ENCODE measurements at regions not wholly inside any gene's neighbourhood (a gene's known extent, or its start where the extent isn't known, plus 50 kb on each side); places are given as distances from the start of the nearest gene placed in this dataset.

DNA sequence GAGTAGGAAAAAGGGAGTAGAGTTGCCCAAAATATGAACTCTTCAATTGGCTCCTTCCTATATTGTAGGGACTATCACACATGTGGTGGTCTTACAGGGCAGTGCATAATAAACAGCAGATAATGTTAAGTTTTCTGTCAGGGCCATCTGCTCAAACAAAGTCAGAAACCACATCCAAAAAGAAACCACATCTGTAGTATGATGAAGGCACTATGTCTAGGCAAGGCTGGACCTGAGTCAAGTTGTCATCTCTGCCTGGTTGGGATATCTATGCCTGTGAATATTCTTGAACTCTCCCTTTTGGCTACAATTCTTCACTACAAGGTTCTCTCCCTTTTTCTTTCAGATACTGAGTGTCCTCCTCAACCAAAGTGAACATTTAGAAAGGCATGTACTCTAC is 109.4 kb upstream of the C1GALT1C1 start:
- Histone ChIP-seq H3K9ac (ENCODE audit: extremely low read depth, low read length, poor library complexity, severe bottlenecking) (no peak overlapping the region), H3K27me3 (ENCODE audit: control insufficient read depth, insufficient read depth, low read length, poor library complexity, severe bottlenecking) (no peaks in the 10 kb centered on the region), H3K36me3 (ENCODE audit: control insufficient read depth, insufficient read depth, low read length) (no peaks in the 10 kb centered on the region), H3K9me3 (ENCODE audit: control insufficient read depth, low read length) (no peaks in the 10 kb centered on the region), H3K27ac (ENCODE audit: low read depth, low read length) (no peak overlapping the region), H3K4me1 (ENCODE audit: control insufficient read depth, insufficient read depth, low read length) (no peaks in the 10 kb centered on the region), H3K4me3 (ENCODE audit: low read length) (no peak overlapping the region)
- H3K9me3 Mint-ChIP-seq, result peaks cover 42% of the 10 kb centered on the region
- no peak overlapping the region for H3K4me3 Mint-ChIP-seq
- no peak for DNase-seq
- TF ChIP-seq, protein P1, sequence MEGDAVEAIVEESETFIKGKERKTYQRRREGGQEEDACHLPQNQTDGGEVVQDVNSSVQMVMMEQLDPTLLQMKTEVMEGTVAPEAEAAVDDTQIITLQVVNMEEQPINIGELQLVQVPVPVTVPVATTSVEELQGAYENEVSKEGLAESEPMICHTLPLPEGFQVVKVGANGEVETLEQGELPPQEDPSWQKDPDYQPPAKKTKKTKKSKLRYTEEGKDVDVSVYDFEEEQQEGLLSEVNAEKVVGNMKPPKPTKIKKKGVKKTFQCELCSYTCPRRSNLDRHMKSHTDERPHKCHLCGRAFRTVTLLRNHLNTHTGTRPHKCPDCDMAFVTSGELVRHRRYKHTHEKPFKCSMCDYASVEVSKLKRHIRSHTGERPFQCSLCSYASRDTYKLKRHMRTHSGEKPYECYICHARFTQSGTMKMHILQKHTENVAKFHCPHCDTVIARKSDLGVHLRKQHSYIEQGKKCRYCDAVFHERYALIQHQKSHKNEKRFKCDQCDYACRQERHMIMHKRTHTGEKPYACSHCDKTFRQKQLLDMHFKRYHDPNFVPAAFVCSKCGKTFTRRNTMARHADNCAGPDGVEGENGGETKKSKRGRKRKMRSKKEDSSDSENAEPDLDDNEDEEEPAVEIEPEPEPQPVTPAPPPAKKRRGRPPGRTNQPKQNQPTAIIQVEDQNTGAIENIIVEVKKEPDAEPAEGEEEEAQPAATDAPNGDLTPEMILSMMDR (conservative IDR thresholded peaks at IDR 0.05), result no peak
- H3K4me1 Mint-ChIP-seq, result no peaks in the 10 kb centered on the region
- no peak overlapping the region for H3K27ac Mint-ChIP-seq
- peaks cover 9% of the 10 kb centered on the region for H3K27me3 Mint-ChIP-seq (ENCODE audit: insufficient read depth)
- no peaks in the 10 kb centered on the region for H3K36me3 Mint-ChIP-seq (ENCODE audit: low read depth)

GRCh38 chrX:120736989-120737388 is 107.1 kb upstream of the C1GALT1C1 start:
- Histone ChIP-seq H3K36me3 (ENCODE audit: control insufficient read depth, insufficient read depth, low read length) (no peaks in the 10 kb centered on the region), H3K9me3 (ENCODE audit: control insufficient read depth, low read length) (no peaks in the 10 kb centered on the region), H3K4me1 (ENCODE audit: control insufficient read depth, insufficient read depth, low read length) (no peaks in the 10 kb centered on the region), H3K4me3 (ENCODE audit: low read length) (no peak overlapping the region), H3K27me3 (ENCODE audit: control insufficient read depth, insufficient read depth, low read length, poor library complexity, severe bottlenecking) (no peaks in the 10 kb centered on the region), H3K9ac (ENCODE audit: extremely low read depth, low read length, poor library complexity, severe bottlenecking) (no peak overlapping the region), H3K27ac (ENCODE audit: low read depth, low read length) (no peak overlapping the region)
- H3K27ac Mint-ChIP-seq, result no peak overlapping the region
- TF ChIP-seq, protein P1 (conservative IDR thresholded peaks at IDR 0.05), result no peak
- DNase-seq, result no peak
- H3K27me3 Mint-ChIP-seq (ENCODE audit: insufficient read depth), result peaks cover 9% of the 10 kb centered on the region
- 95% methylated on average over 1 of the region's 1 CpG; no CpG with 5 or more reads in 1 of the 2 experiments for WGBS, 2 experiments (ENCODE audit: insufficient coverage in 1 of 2, insufficient read length in 1 of 2)
- peaks cover 54% of the 10 kb centered on the region for H3K9me3 Mint-ChIP-seq
- no peak overlapping the region for H3K4me3 Mint-ChIP-seq
- H3K4me1 Mint-ChIP-seq, result no peaks in the 10 kb centered on the region
- no peaks in the 10 kb centered on the region for H3K36me3 Mint-ChIP-seq (ENCODE audit: low read depth)

DNA sequence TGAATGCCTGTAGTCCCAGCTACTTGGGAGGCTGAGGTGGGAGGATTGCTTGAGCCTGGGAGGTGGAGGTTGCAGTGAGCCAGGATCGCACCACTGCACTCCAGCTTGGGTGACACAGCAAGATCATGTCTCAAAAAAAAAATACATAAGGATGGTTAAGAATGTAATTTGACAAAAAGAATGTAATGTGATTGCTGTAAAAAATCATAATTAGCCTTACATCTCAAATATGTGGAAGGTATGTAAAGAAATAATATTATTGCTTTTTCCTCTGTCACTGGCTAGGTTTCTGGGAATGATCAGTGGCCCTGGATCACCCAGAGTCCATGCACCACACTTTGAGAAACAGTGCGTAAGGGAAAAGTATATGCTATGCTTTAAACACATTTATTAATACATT is 106.1 kb upstream of the C1GALT1C1 start:
- TF ChIP-seq, protein P1 (conservative IDR thresholded peaks at IDR 0.05), result no peak
- 100% methylated on average over 1 of the region's 2 CpGs; no CpG with 5 or more reads in 1 of the 2 experiments for WGBS, 2 experiments (ENCODE audit: insufficient coverage in 1 of 2, insufficient read length in 1 of 2)

More for the DNA sequence above, 106.1 kb upstream of the C1GALT1C1 start:
- Mint-ChIP-seq H3K4me1 (no peaks in the 10 kb centered on the region), H3K36me3 (ENCODE audit: low read depth) (no peaks in the 10 kb centered on the region), H3K4me3 (no peak overlapping the region), H3K27ac (no peak overlapping the region), H3K9me3 (peaks cover 59% of the 10 kb centered on the region), H3K27me3 (ENCODE audit: insufficient read depth) (peaks cover 9% of the 10 kb centered on the region)
- no peaks in the 10 kb centered on the region for H3K27me3 ChIP-seq (ENCODE audit: control insufficient read depth, insufficient read depth, low read length, poor library complexity, severe bottlenecking)
- H3K9me3 ChIP-seq (ENCODE audit: control insufficient read depth, low read length), result no peaks in the 10 kb centered on the region
- DNase-seq, result no peak
- H3K9ac ChIP-seq (ENCODE audit: extremely low read depth, low read length, poor library complexity, severe bottlenecking), result no peak overlapping the region
- H3K36me3 ChIP-seq (ENCODE audit: control insufficient read depth, insufficient read depth, low read length), result no peaks in the 10 kb centered on the region
- H3K4me3 ChIP-seq (ENCODE audit: low read length), result no peak overlapping the region
- H3K27ac ChIP-seq (ENCODE audit: low read depth, low read length), result no peak overlapping the region
- H3K4me1 ChIP-seq (ENCODE audit: control insufficient read depth, insufficient read depth, low read length), result no peaks in the 10 kb centered on the region

Measured in endodermal cell (in vitro differentiated cells).